Smooth muscle cell (in vitro differentiated cells): ENCODE measurements at regions not wholly inside any gene's neighbourhood (a gene's known extent, or its start where the extent isn't known, plus 50 kb on each side); places are given as distances from the start of the nearest gene placed in this dataset.
A peak's percentile ranks its signal among the peaks of the same experiment; 100 is the strongest.

ENCODE experiments used
- DNase-seq: peaks from one replicate; lab custom pipeline; 2025; ENCODE audit not compliant: unreplicated experiment; lab: John Stamatoyannopoulos, UW
- H2AFZ ChIP-seq: fragments of 200-600 bp; sonication (generic); 2 replicates; pipeline ENCODE4 v1.6.0; 2016; ENCODE audit warnings: antibody characterized with exemption, low read depth, mild to moderate bottlenecking
- H3F3A ChIP-seq: fragments of 200-600 bp; sonication (generic); 2 replicates; pipeline ENCODE4 v1.6.0; 2017; ENCODE audit warnings: antibody characterized with exemption, low read depth
- H3K27ac ChIP-seq: fragments of 200-600 bp; sonication (generic); 2 replicates; pipeline ENCODE4 v1.5.1; 2016; ENCODE audit warnings: low read depth, mild to moderate bottlenecking
- H3K27me3 ChIP-seq: fragments of 200-600 bp; sonication (generic); 2 replicates; pipeline ENCODE4 v1.6.1; 2016; ENCODE audit warnings: low read depth, mild to moderate bottlenecking
- H3K36me3 ChIP-seq: fragments of 200-600 bp; sonication (generic); 2 replicates; pipeline ENCODE4 v1.5.1; 2016; ENCODE audit warnings: low read depth
- H3K4me1 ChIP-seq: fragments of 200-600 bp; sonication (generic); 2 replicates; pipeline ENCODE4 v1.5.1; 2016; ENCODE audit warnings: low read depth
- H3K4me2 ChIP-seq: fragments of 200-600 bp; sonication (generic); 2 replicates; pipeline ENCODE4 v1.6.0; 2016; ENCODE audit warnings: mild to moderate bottlenecking
- H3K4me3 ChIP-seq: fragments of 200-600 bp; sonication (generic); 2 replicates; pipeline ENCODE4 v1.5.1; 2016; ENCODE audit warnings: mild to moderate bottlenecking
- H3K79me2 ChIP-seq: fragments of 200-600 bp; sonication (generic); 2 replicates; pipeline ENCODE4 v1.6.0; 2016; ENCODE audit warnings: low read depth, mild to moderate bottlenecking
- H3K9ac ChIP-seq: fragments of 200-600 bp; sonication (generic); 2 replicates; pipeline ENCODE4 v1.6.0; 2016; ENCODE audit warnings: low read depth
- H3K9me3 ChIP-seq: fragments of 200-600 bp; sonication (generic); replicated peaks from 2 replicates; pipeline ENCODE4 v1.5.1; 2016; ENCODE audit warnings: low read depth
- H4K20me1 ChIP-seq: fragments of 200-600 bp; sonication (generic); 2 replicates; pipeline ENCODE4 v1.6.0; 2016; ENCODE audit warnings: low read depth
- WGBS: methylation state at CpG from one replicate; pipeline ENCODE4 v1.1.7; 2016; ENCODE audit warnings: low lambda C conversion rate; 5-methylcytosine and 5-hydroxymethylcytosine counted together
- TF ChIP-seq, protein P1 (sequence below): fragments of 200-600 bp; sonication (generic); IDR thresholded peaks from 2 replicates; pipeline ENCODE4 v1.5.1; 2017; ENCODE audit warnings: borderline replicate concordance, mild to moderate bottlenecking, antibody characterized with exemption; ENCODE audit not compliant: insufficient read depth, poor library complexity, severe bottlenecking

- peak overlapping the region; percentile 10 for H3K4me3 ChIP-seq
- H3K27me3 ChIP-seq, result no peaks in the 10 kb centered on the region
- peaks cover 17% of the 10 kb centered on the region for H3F3A ChIP-seq
- DNase-seq, result no peak
- H3K27ac ChIP-seq, result peak overlapping the region; percentile 86
- H3K9me3 ChIP-seq, result no peaks in the 10 kb centered on the region
- H3K4me1 ChIP-seq, result peaks cover 8% of the 10 kb centered on the region
- peak overlapping the region; percentile 74 for H3K4me2 ChIP-seq
- TF ChIP-seq, protein P1, sequence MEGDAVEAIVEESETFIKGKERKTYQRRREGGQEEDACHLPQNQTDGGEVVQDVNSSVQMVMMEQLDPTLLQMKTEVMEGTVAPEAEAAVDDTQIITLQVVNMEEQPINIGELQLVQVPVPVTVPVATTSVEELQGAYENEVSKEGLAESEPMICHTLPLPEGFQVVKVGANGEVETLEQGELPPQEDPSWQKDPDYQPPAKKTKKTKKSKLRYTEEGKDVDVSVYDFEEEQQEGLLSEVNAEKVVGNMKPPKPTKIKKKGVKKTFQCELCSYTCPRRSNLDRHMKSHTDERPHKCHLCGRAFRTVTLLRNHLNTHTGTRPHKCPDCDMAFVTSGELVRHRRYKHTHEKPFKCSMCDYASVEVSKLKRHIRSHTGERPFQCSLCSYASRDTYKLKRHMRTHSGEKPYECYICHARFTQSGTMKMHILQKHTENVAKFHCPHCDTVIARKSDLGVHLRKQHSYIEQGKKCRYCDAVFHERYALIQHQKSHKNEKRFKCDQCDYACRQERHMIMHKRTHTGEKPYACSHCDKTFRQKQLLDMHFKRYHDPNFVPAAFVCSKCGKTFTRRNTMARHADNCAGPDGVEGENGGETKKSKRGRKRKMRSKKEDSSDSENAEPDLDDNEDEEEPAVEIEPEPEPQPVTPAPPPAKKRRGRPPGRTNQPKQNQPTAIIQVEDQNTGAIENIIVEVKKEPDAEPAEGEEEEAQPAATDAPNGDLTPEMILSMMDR, result no peak
- no peaks in the 10 kb centered on the region for H3K36me3 ChIP-seq
- H3K79me2 ChIP-seq, result no peaks in the 10 kb centered on the region
- WGBS, result 6% methylated on average over 1 of the region's 1 CpG
- H3K9ac ChIP-seq, result peak overlapping the region; percentile 65
- no peak overlapping the region for H2AFZ ChIP-seq
- no peaks in the 10 kb centered on the region for H4K20me1 ChIP-seq
Measured at GRCh38 chr12:65566751-65567150, 257.5 kb upstream of the HMGA2 start.

DNA sequence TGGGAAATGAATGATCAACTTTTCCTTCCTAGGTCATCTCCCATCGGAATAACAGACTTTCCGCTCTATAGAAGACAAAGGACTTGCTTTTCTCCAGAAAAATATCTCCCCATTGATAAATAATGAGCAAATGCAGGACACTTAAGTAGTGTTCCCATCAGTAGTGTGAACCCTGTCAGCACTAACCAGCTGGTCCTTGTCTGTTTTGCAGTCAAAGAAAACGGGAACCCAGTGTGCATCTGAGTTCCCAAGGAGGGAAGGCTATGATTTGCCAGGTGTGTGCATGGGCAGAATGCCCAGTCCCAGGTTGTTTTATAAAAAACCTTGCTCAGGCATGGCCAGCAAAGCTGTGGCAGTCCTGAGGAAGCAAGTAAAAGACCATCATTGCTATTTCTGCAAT is 256.5 kb upstream of the HMGA2 start:
- no peak overlapping the region for H3K4me2 ChIP-seq
- no peak overlapping the region for H2AFZ ChIP-seq
- H3K4me3 ChIP-seq, result no peak overlapping the region
- H3K4me1 ChIP-seq, result peaks cover 8% of the 10 kb centered on the region
- WGBS, result 65% methylated on average over 3 of the region's 3 CpGs
- H3K79me2 ChIP-seq, result no peaks in the 10 kb centered on the region
- DNase-seq, result no peak
- TF ChIP-seq, protein P1, result no peak
- no peak overlapping the region for H3K9ac ChIP-seq
- no peaks in the 10 kb centered on the region for H3K36me3 ChIP-seq
- no peak overlapping the region for H3K27ac ChIP-seq
- H4K20me1 ChIP-seq, result no peaks in the 10 kb centered on the region
- peaks cover 17% of the 10 kb centered on the region for H3F3A ChIP-seq
- H3K9me3 ChIP-seq, result no peaks in the 10 kb centered on the region
- no peaks in the 10 kb centered on the region for H3K27me3 ChIP-seq

DNA sequence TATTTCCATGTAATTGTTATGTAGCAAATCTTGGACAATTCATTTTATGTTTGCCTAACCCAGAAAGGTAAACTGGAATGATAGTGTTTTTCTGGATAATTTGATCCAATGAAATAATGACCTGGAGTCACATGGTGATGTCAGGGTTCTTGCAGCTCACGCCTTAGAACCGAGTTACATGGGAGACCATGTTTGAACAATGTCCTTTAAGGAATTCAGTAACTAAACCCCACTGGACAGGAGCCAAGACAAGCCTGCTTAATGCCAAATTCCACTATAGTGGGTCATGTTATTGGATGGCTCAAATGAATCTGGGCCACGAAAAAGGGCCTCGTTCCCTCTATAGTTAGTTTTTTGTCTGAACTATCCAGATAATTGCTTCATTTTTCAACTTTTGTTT is 255.8 kb upstream of the HMGA2 start:
- H3K27ac ChIP-seq, result no peak overlapping the region
- peaks cover 17% of the 10 kb centered on the region for H3F3A ChIP-seq
- H3K79me2 ChIP-seq, result no peaks in the 10 kb centered on the region
- TF ChIP-seq, protein P1, result no peak
- no peaks in the 10 kb centered on the region for H3K27me3 ChIP-seq
- H3K36me3 ChIP-seq, result no peaks in the 10 kb centered on the region
- no peak overlapping the region for H3K4me3 ChIP-seq
- H3K4me2 ChIP-seq, result no peak overlapping the region
- H3K9me3 ChIP-seq, result no peaks in the 10 kb centered on the region
- no peaks in the 10 kb centered on the region for H4K20me1 ChIP-seq
- H2AFZ ChIP-seq, result no peak overlapping the region
- WGBS, result 74% methylated on average over 4 of the region's 4 CpGs
- no peak for DNase-seq
- H3K4me1 ChIP-seq, result peaks cover 8% of the 10 kb centered on the region
- no peak overlapping the region for H3K9ac ChIP-seq

DNA sequence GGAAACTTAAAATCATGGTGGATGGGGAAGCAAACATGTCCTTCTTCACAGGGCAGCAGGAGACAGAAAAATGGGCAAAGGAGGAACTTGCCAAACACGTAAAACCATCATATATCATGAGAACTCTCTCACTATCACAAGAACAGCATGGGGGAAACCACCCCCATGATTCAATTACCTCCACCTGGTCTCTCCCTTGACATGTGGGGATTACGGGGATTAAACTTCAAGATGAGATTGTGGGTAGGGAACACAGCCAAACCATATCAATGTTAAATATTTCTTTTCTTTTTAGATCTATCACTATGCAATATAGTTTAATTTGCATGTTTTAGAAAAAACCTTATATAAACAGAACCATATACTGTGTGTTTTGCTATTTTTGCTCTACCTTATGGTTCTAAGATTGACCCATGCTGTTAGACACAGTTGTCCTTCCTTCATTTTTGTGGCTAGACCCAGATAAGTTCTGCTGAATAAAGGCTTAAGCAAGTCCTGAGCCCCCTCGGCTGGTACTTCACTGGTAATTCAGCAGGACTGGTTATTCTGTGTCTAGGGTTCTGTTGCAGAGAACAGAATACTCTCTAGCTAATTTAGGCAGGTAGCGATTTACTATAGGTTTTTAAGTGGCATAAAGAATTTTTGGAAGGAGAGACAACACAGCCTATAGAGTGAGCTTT is 253.7 kb upstream of the HMGA2 start:
- H3K27ac ChIP-seq, result no peak overlapping the region
- peaks cover 8% of the 10 kb centered on the region for H3K9me3 ChIP-seq
- no peak overlapping the region for H3K9ac ChIP-seq
- H2AFZ ChIP-seq, result no peak overlapping the region
- peaks cover 9% of the 10 kb centered on the region for H3F3A ChIP-seq
- no peaks in the 10 kb centered on the region for H3K36me3 ChIP-seq
- no peak overlapping the region for H3K4me3 ChIP-seq
- 75% methylated on average over 4 of the region's 4 CpGs for WGBS
- no peaks in the 10 kb centered on the region for H3K4me1 ChIP-seq
- no peaks in the 10 kb centered on the region for H3K27me3 ChIP-seq
- TF ChIP-seq, protein P1, result no peak
- H4K20me1 ChIP-seq, result no peaks in the 10 kb centered on the region
- no peak overlapping the region for H3K4me2 ChIP-seq
- H3K79me2 ChIP-seq, result no peaks in the 10 kb centered on the region
- DNase-seq, result no peak
